GM12878 (cell line): ENCODE measurements at regions not wholly inside any gene's neighbourhood (a gene's known extent, or its start where the extent isn't known, plus 50 kb on each side); places are given as distances from the start of the nearest gene placed in this dataset.

ENCODE experiments used
- ATAC-seq: fragments of 200-7000 bp; cut with Tn5 transposase; 3 replicates; pipeline ENCODE4 v1.9.1; 2020; ENCODE audit warnings: mild to moderate bottlenecking, moderate library complexity
- BruUV-seq: library from RNA; stranded (reverse); fragments of 400-500 nt; replicated peaks from 2 replicates; lab custom pipeline; 2021; lab: Mats Ljungman, UMichigan
- CTCF ChIA-PET: fragments of 300-600 bp; sonication (Branson Sonifier 250); formaldehyde crosslinking; extraction: SDS; loops from one replicate; lab custom pipeline; 2021; ENCODE audit warnings: inconsistent platforms; lab: Yijun Ruan, JAX
- POLR2A ChIA-PET: fragments of 350-600 bp; formaldehyde crosslinking; extraction: SDS; loops from one replicate; lab custom pipeline; 2021; ENCODE audit warnings: inconsistent platforms; lab: Charles Lee
- RAD21 ChIA-PET: fragments of 300-600 bp; sonication (Branson Sonifier 250); formaldehyde crosslinking; loops from one replicate; lab custom pipeline; 2023; ENCODE audit warnings: antibody characterized with exemption; ENCODE audit not compliant: unreplicated experiment; lab: Charles Lee
- SMC1A ChIA-PET: fragments of 300-600 bp; sonication (Branson Sonifier 250); formaldehyde crosslinking; loops from one replicate; lab custom pipeline; 2023; ENCODE audit not compliant: unreplicated experiment, uncharacterized antibody; lab: Charles Lee
- DNase-seq: peaks from one replicate; pipeline ENCODE4 v3.0.0-alpha.2; 2011; ENCODE audit warnings: low read depth, low spot score
- FAIRE-seq: peaks from 3 replicates; lab custom pipeline; 2011; peaks lifted over from hg19 to GRCh38; lab: Jason Lieb, UNC
- H2AFZ ChIP-seq: 2 replicates; pipeline ENCODE4 v1.6.0; 2011; ENCODE audit warnings: low read depth, low read length, control low read depth; ENCODE audit not compliant: control insufficient read depth
- H3K27ac ChIP-seq: 2 replicates; pipeline ENCODE4 v1.5.1; 2011; ENCODE audit warnings: control low read depth; ENCODE audit not compliant: control insufficient read depth, insufficient read depth
- H3K27me3 ChIP-seq, 2 experiments: replicated peaks in 1 of 2; 2 replicates each; pipeline versions ENCODE4 v1.6.0 to v1.6.1; 2011; ENCODE audit warnings: low read length in 1 of 2; ENCODE audit not compliant: control insufficient read depth in 2 of 2, insufficient read depth in 2 of 2
- H3K36me3 ChIP-seq, 2 experiments: 2 replicates each; pipeline ENCODE4 v1.5.1; 2011; ENCODE audit warnings: low read length in 1 of 2; ENCODE audit not compliant: control insufficient read depth in 2 of 2, insufficient read depth in 2 of 2
- H3K4me1 ChIP-seq: 2 replicates; pipeline ENCODE4 v1.6.1; 2011; ENCODE audit warnings: mild to moderate bottlenecking, low read length, moderate library complexity, mixed read lengths; ENCODE audit not compliant: control insufficient read depth, insufficient read depth
- H3K4me2 ChIP-seq: 2 replicates; pipeline ENCODE4 v1.6.0; 2011; ENCODE audit warnings: control low read depth; ENCODE audit not compliant: control insufficient read depth, insufficient read depth
- H3K4me3 ChIP-seq: fragments of 200-600 bp; sonication (generic); 2 replicates; pipeline ENCODE4 v1.5.1; 2016
- H3K79me2 ChIP-seq: 2 replicates; pipeline ENCODE4 v1.6.0; 2011; ENCODE audit warnings: low read length; ENCODE audit not compliant: control insufficient read depth, insufficient read depth
- H3K9ac ChIP-seq: 2 replicates; pipeline ENCODE4 v1.8.0; 2011; ENCODE audit warnings: low read length, control low read depth, mixed read lengths; ENCODE audit not compliant: control insufficient read depth, insufficient read depth
- H3K9me3 ChIP-seq: replicated peaks from 3 replicates; pipeline ENCODE4 v1.5.1; 2011; ENCODE audit warnings: mild to moderate bottlenecking, low read length; ENCODE audit not compliant: control insufficient read depth, insufficient read depth
- H4K20me1 ChIP-seq: 2 replicates; pipeline ENCODE4 v1.6.0; 2011; ENCODE audit not compliant: control insufficient read depth, insufficient read depth
- ATF3 ChIP-seq: IDR thresholded peaks from 2 replicates; pipeline ENCODE4 v1.6.1; 2011; ENCODE audit warnings: low read depth, mild to moderate bottlenecking, low read length, moderate library complexity, borderline replicate concordance; ENCODE audit errors: extremely low read depth
- CBX3 ChIP-seq: fragments of 200-600 bp; sonication (generic); IDR thresholded peaks from 2 replicates; pipeline ENCODE4 v1.6.1; 2016; ENCODE audit warnings: low read depth, borderline replicate concordance
- CHD4 ChIP-seq: fragments of 200-600 bp; sonication (generic); IDR thresholded peaks from 2 replicates; pipeline ENCODE4 v1.6.1; 2016; ENCODE audit warnings: mild to moderate bottlenecking
- HDAC6 ChIP-seq: fragments of 200-600 bp; sonication (generic); IDR thresholded peaks from one replicate; pipeline ENCODE4 v1.8.0; 2017; ENCODE audit warnings: antibody characterized with exemption; ENCODE audit not compliant: unreplicated experiment
- MAX ChIP-seq: IDR thresholded peaks from 2 replicates; pipeline ENCODE4 v1.6.1; 2012; ENCODE audit warnings: low read depth, low read length, improper control_type of control experiment
- MEF2A ChIP-seq: IDR thresholded peaks from 2 replicates; pipeline ENCODE4 v1.6.1; 2011; ENCODE audit warnings: low read depth, mild to moderate bottlenecking, low read length, moderate library complexity; ENCODE audit not compliant: insufficient read depth
- MEF2B ChIP-seq: fragments of 450-650 bp; IDR thresholded peaks from 2 replicates; pipeline ENCODE4 v1.6.1; 2018; ENCODE audit warnings: mild to moderate bottlenecking, moderate library complexity; ENCODE audit not compliant: partially characterized antibody, poor library complexity, severe bottlenecking
- NFXL1 ChIP-seq: fragments of 450-650 bp; IDR thresholded peaks from 2 replicates; pipeline ENCODE4 v1.6.1; 2017; ENCODE audit warnings: antibody characterized with exemption, mild to moderate bottlenecking, borderline replicate concordance
- POLR2AphosphoS2 ChIP-seq: IDR thresholded peaks from 2 replicates; pipeline ENCODE4 v1.6.1; 2011; ENCODE audit warnings: low read depth, mild to moderate bottlenecking, low read length, improper control_type of control experiment, moderate library complexity
- POLR2AphosphoS5 ChIP-seq: IDR thresholded peaks from 2 replicates; pipeline ENCODE4 v1.6.1; 2011; ENCODE audit warnings: mild to moderate bottlenecking, low read length, inconsistent platforms
- RAD21 ChIP-seq: IDR thresholded peaks from 2 replicates; pipeline ENCODE4 v1.6.1; 2011; ENCODE audit warnings: mild to moderate bottlenecking, low read depth, low read length, moderate library complexity; ENCODE audit not compliant: insufficient read depth
- RBBP5 ChIP-seq: fragments of 200-600 bp; sonication (generic); conservative IDR thresholded peaks from 2 replicates; pipeline ENCODE4 v1.6.1; 2016
- SREBF1 ChIP-seq: IDR thresholded peaks from 2 replicates; pipeline ENCODE4 v1.6.1; 2012; ENCODE audit warnings: mild to moderate bottlenecking, low read length
- ZBTB11 ChIP-seq: fragments of 450-650 bp; formaldehyde crosslinking; IDR thresholded peaks from 2 replicates; pipeline ENCODE4 v1.5.0; 2022; ENCODE audit warnings: mild to moderate bottlenecking, missing genetic modification characterization
- WGBS: methylation state at CpG from one replicate; pipeline ENCODE4 v1.1.6; 2016; ENCODE audit warnings: low lambda C conversion rate; ENCODE audit not compliant: insufficient replicate concordance, insufficient coverage; ENCODE audit errors: missing lambda C conversion rate; 5-methylcytosine and 5-hydroxymethylcytosine counted together
- in situ Hi-C: fragments of 300-500 bp; cut with MboI; formaldehyde crosslinking; loops from 9 replicates; pipeline ENCODE4 v1.14.3; 2018; ENCODE audit warnings: mixed read lengths
- intact Hi-C: fragments of 100-400 bp; cut with micrococcal nuclease; formaldehyde crosslinking; loops from one replicate; pipeline ENCODE4 v1.14.2; 2022; ENCODE audit not compliant: unreplicated experiment

- in situ Hi-C loops (no loop called here), intact Hi-C loops (no loop called here)
- TF ChIP-seq MAX (no peak), MEF2A (no peak), CBX3 (no peak), RAD21 (no peak), HDAC6 (no peak), NFXL1 (no peak), SREBF1 (no peak), POLR2AphosphoS2 (no peak), ZBTB11 (no peak), POLR2AphosphoS5 (no peak), ATF3 (no peak), CHD4 (no peak), MEF2B (no peak), RBBP5 (no peak)
- H2AFZ ChIP-seq: no peak overlapping the region
- CTCF ChIA-PET: no interaction called here
- H3K4me2 ChIP-seq: no peak overlapping the region
- H3K79me2 ChIP-seq: no peaks in the 10 kb centered on the region
- no peaks in the 10 kb centered on the region for H3K9me3 ChIP-seq
- RAD21 ChIA-PET: no interaction called here
- SMC1A ChIA-PET: no interaction called here
- no TSS peak for BruUV-seq
- ATAC-seq (no peak), FAIRE-seq (no peak), DNase-seq (no peak)
- POLR2A ChIA-PET: no interaction called here
- H3K36me3 ChIP-seq: no peaks in the 10 kb centered on the region
- H3K4me3 ChIP-seq: no peak overlapping the region
- H4K20me1 ChIP-seq: no peaks in the 10 kb centered on the region
- H3K9ac ChIP-seq: no peak overlapping the region
- H3K4me1 ChIP-seq: no peaks in the 10 kb centered on the region
- H3K27ac ChIP-seq: no peak overlapping the region
- WGBS: 12% methylated on average over 4 of the region's 4 CpGs
- H3K27me3 ChIP-seq: no peaks in the 10 kb centered on the region
Measured at GRCh38 chr7:53100091-53100490, 64.7 kb downstream of the POM121L12 start.
